Astrocyte of the hippocampus (primary cell): ENCODE measurements at regions not wholly inside any gene's neighbourhood (a gene's known extent, or its start where the extent isn't known, plus 50 kb on each side); places are given as distances from the start of the nearest gene placed in this dataset.
"Not testable (repeated sequence)": the region's sequence is repeated elsewhere in the genome, so short reads cannot be mapped to it uniquely, and the experiment has no call there.

Experiments used
- DNase-seq: peaks from one replicate; pipeline ENCODE4 v3.0.0; 2011; ENCODE audit warnings: low read depth, low spot score

- peak; percentile 62 for DNase-seq
Observed at GRCh38 chr20:47847884-47848485, 62.7 kb upstream of the SULF2 start.

DNA sequence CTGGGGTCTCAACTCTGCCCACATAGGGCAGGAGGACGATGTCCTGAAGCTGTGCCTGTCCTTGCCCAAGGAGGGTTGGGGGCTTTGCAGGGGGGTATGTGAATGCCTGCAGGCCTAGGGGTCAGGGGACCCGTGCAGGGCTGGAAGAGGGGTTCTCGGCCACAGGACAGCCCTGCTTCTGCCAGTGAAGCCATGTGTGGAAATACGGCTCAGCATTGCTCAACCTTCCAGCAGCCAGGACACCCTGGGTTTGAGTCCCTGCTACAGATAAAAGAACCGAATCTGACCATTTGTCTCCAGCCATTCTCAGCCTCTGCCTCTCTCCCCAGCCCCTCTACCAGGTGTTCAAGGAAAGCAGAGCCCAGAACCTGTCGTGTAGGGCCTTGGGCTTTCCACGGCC, 61.9 kb upstream of the SULF2 start:
- not testable (repeated sequence) for DNase-seq

GRCh38 chr20:47846651-47847050, 61.4 kb upstream of the SULF2 start:
- peak; percentile 32 for DNase-seq

- DNase-seq = not testable (repeated sequence)
Observed at GRCh38 chr20:47845382-47845977, 60.2 kb upstream of the SULF2 start.

GRCh38 chr20:47844568-47844906, 59.3 kb upstream of the SULF2 start:
- DNase-seq = not testable (repeated sequence)

DNA sequence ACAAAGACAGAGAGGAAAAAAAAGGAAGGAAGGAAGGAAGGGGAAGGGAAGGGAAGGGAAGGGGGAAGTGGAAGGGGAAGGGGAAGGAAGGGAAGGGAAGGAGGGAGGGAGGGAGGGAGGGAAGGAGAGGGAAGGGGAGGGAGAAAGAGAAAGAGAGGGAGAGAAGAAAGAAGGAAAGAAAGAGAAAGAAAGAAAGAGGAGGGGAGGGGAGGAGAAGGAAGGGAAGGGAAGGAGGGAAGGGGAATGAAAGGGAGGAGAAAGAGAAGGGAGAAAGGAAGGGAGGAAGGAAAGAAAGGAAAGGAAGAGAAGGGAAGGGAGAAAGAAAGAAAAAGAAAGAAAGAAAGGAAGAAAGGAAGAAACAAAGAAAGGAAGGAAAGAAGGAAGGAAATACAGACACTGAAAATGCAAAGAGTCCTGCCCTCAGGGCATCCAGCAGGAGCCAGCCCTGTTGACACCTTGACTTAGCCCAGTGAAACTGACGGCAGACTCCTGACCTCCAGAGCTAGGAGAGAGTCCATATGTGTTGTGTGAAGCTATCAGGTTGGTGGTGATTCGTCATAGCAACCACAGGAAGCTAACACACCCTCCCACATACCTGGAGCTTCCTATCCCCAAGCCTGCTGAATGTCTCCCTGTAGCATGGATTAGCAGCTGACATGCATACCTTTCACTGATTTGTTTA, 58.7 kb upstream of the SULF2 start:
- no peak for DNase-seq

DNA sequence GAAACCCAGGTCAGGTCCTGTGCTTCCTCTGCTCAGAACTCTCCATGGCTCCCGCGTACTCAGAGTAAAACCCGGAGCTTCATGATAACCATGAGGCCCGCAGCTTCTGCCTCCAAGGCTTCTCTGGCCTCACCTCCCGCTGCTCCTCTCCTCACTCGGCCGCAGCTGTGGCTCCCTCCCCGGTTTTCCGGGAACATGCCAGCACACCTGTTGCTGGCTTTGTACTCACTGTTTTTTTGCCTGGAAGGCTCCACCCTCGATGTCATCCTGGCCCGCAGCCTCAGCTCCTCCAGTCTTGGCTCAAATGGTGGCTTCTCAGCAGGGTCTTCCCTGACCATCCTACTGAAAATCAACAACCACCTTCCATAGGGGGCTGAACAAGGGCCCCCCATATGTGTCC, 57.7 kb upstream of the SULF2 start:
- not testable (repeated sequence) for DNase-seq

DNA sequence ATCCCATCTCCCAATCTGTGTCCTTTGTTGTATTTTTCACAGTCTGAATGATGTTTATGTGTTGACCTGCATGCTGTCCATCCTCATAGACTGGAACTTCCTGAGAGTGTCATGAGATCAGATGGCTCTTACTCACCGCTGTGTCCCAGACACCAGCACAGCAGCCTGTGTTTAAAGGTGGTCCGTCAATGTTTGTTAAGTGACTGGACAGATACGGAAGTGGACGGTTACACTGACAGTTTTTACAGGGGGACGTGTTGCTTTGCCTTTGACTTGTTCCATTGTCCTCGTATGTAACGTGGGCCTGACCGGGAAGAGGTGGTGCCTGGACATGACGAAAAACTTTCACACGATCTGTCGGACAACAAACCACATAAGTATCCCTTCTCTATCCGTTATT, 56.7 kb upstream of the SULF2 start:
- not testable (repeated sequence) for DNase-seq

DNA sequence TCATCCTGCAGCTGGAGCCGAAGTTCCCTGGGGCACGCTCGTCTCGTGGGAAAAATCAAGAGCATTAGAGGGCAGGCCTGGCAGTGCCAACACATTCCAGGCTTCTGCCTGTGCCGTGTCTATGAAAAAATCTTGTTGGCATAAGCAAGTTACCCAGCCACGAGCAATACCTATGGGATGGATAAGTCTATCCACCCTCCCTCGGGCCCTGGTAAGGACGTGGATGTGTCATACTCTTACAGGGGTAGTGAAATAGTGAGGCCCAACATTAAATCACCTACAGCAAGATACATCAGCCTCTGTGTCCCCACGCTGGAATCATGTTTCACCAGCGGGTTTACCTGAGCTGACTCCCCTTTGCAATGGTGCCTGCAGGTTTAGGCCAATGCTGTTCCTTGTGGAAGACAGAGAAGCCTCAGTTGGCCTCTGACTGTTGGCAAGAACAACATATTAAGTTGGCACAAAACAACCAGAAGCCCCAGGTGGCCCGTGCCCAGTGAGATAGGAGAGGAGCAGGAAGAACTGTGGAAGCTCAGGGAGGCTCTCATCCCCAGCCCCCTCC, 51.1 kb upstream of the SULF2 start:
- not testable (repeated sequence) for DNase-seq
